Keratinocyte (primary cell): ENCODE measurements at regions not wholly inside any gene's neighbourhood (a gene's known extent, or its start where the extent isn't known, plus 50 kb on each side); places are given as distances from the start of the nearest gene placed in this dataset.

Source experiments
- DNase-seq: peaks from one replicate; pipeline ENCODE4 v3.0.0-alpha.2; 2011; ENCODE audit warnings: low read depth, missing footprints, low spot score
- FAIRE-seq: peaks from 2 replicates; lab custom pipeline; 2011; peaks lifted over from hg19 to GRCh38; lab: Jason Lieb, UNC
- H2AFZ ChIP-seq: 2 replicates; pipeline ENCODE4 v1.6.0; 2012; ENCODE audit warnings: low read length, control low read depth, inconsistent platforms; ENCODE audit not compliant: control insufficient read depth
- H3K27ac ChIP-seq: 2 replicates; pipeline ENCODE4 v1.5.1; 2011; ENCODE audit warnings: low read length; ENCODE audit not compliant: control insufficient read depth, insufficient read depth
- H3K27me3 ChIP-seq: 3 replicates; pipeline ENCODE4 v1.6.0; 2011; ENCODE audit warnings: low read length; ENCODE audit not compliant: control insufficient read depth, insufficient read depth; ENCODE audit errors: extremely low read depth
- H3K36me3 ChIP-seq, 2 experiments: 2 replicates in 1 of 2; 3 replicates in 1 of 2; pipeline ENCODE4 v1.5.1; 2011; ENCODE audit warnings: low read length in 2 of 2, mild to moderate bottlenecking in 1 of 2; ENCODE audit not compliant: control insufficient read depth in 2 of 2, insufficient read depth in 2 of 2; ENCODE audit errors: extremely low read depth in 1 of 2
- H3K4me1 ChIP-seq: 3 replicates; pipeline ENCODE4 v1.5.1; 2011; ENCODE audit warnings: low read length; ENCODE audit not compliant: control insufficient read depth, insufficient read depth; ENCODE audit errors: extremely low read depth
- H3K4me2 ChIP-seq: 3 replicates; pipeline ENCODE4 v1.6.0; 2011; ENCODE audit warnings: low read depth, low read length; ENCODE audit not compliant: control insufficient read depth, insufficient read depth; ENCODE audit errors: extremely low read depth
- H3K4me3 ChIP-seq, 3 experiments: fragments of 200-600 bp in 1 of 3; sonication (generic) in 1 of 3; 2 replicates in 2 of 3; 3 replicates in 1 of 3; pipeline ENCODE4 v1.5.1; 2011 to 2016; ENCODE audit warnings: low read length in 3 of 3, mild to moderate bottlenecking in 3 of 3, control low read depth in 2 of 3, inconsistent platforms in 1 of 3, low read depth in 1 of 3, mixed read lengths in 1 of 3, mixed run types in 1 of 3, moderate library complexity in 1 of 3; ENCODE audit not compliant: control insufficient read depth in 2 of 3, insufficient read depth in 2 of 3; ENCODE audit errors: extremely low read depth in 1 of 3
- H3K79me2 ChIP-seq: 2 replicates; pipeline ENCODE4 v1.6.0; 2012; ENCODE audit warnings: low read length; ENCODE audit not compliant: control insufficient read depth, insufficient read depth
- H3K9ac ChIP-seq: 3 replicates; pipeline ENCODE4 v1.6.0; 2011; ENCODE audit warnings: low read length; ENCODE audit not compliant: control insufficient read depth, insufficient read depth; ENCODE audit errors: extremely low read depth
- H3K9me1 ChIP-seq: 3 replicates; pipeline ENCODE4 v1.6.0; 2011; ENCODE audit warnings: low read length; ENCODE audit not compliant: control insufficient read depth, insufficient read depth; ENCODE audit errors: extremely low read depth
- H3K9me3 ChIP-seq: 2 replicates; pipeline ENCODE4 v1.5.1; 2012; ENCODE audit warnings: low read depth, low read length; ENCODE audit not compliant: control insufficient read depth
- H4K20me1 ChIP-seq: 3 replicates; pipeline ENCODE4 v1.6.0; 2011; ENCODE audit warnings: low read length; ENCODE audit not compliant: control insufficient read depth, insufficient read depth; ENCODE audit errors: extremely low read depth
- EZH2 ChIP-seq: IDR thresholded peaks from one replicate; pipeline ENCODE4 v1.6.1; 2012; ENCODE audit warnings: inconsistent platforms, mild to moderate bottlenecking, low read length, moderate library complexity
- dilution Hi-C: fragments of 300-500 bp; cut with MboI; formaldehyde crosslinking; loops from one replicate; pipeline ENCODE4 v1.7.0; 2020; ENCODE audit warnings: low sequenced_read_pairs; ENCODE audit not compliant: extremely low pct_ligation_motif_present
- TF ChIP-seq, protein P1 (sequence below), 3 experiments: IDR thresholded peaks in 1 of 3; conservative IDR thresholded peaks in 1 of 3; optimal IDR thresholded peaks in 1 of 3; 2 replicates in 2 of 3; 3 replicates in 1 of 3; pipeline versions ENCODE3 to v1.5.1; 2011; ENCODE audit warnings: low read length in 3 of 3, mild to moderate bottlenecking in 3 of 3, moderate library complexity in 2 of 3, control low read depth in 1 of 3, inconsistent platforms in 1 of 3; ENCODE audit not compliant: insufficient read depth in 2 of 3; ENCODE audit errors: extremely low read depth in 1 of 3

GRCh38 chr20:55583036-55583435 lies 422.3 kb downstream of the CBLN4 start:
- no peak overlapping the region for H2AFZ ChIP-seq
- H4K20me1 ChIP-seq, result no peaks in the 10 kb centered on the region
- H3K27me3 ChIP-seq, result no peaks in the 10 kb centered on the region
- FAIRE-seq (no peak), DNase-seq (no peak)
- H3K4me2 ChIP-seq, result no peak overlapping the region
- H3K9me1 ChIP-seq, result no peaks in the 10 kb centered on the region
- dilution Hi-C loops, result no loop called here
- H3K9me3 ChIP-seq, result no peaks in the 10 kb centered on the region
- H3K9ac ChIP-seq, result no peak overlapping the region
- H3K27ac ChIP-seq, result no peak overlapping the region
- no peak overlapping the region for H3K4me3 ChIP-seq
- no peaks in the 10 kb centered on the region for H3K79me2 ChIP-seq
- H3K4me1 ChIP-seq, result no peaks in the 10 kb centered on the region
- TF ChIP-seq, protein P1, sequence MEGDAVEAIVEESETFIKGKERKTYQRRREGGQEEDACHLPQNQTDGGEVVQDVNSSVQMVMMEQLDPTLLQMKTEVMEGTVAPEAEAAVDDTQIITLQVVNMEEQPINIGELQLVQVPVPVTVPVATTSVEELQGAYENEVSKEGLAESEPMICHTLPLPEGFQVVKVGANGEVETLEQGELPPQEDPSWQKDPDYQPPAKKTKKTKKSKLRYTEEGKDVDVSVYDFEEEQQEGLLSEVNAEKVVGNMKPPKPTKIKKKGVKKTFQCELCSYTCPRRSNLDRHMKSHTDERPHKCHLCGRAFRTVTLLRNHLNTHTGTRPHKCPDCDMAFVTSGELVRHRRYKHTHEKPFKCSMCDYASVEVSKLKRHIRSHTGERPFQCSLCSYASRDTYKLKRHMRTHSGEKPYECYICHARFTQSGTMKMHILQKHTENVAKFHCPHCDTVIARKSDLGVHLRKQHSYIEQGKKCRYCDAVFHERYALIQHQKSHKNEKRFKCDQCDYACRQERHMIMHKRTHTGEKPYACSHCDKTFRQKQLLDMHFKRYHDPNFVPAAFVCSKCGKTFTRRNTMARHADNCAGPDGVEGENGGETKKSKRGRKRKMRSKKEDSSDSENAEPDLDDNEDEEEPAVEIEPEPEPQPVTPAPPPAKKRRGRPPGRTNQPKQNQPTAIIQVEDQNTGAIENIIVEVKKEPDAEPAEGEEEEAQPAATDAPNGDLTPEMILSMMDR (optimal IDR thresholded peaks at IDR 0.05 in 1 of 3, IDR thresholded peaks at IDR 0.05 in 1 of 3, conservative IDR thresholded peaks at IDR 0.05 in 1 of 3; ENCODE audit: extremely low read depth in 1 of 3, insufficient read depth in 2 of 3, low read length in 3 of 3), result no peak
- no peak for TF ChIP-seq EZH2
- no peaks in the 10 kb centered on the region for H3K36me3 ChIP-seq

- TF ChIP-seq, protein P1 (optimal IDR thresholded peaks at IDR 0.05 in 1 of 3, IDR thresholded peaks at IDR 0.05 in 1 of 3, conservative IDR thresholded peaks at IDR 0.05 in 1 of 3; ENCODE audit: extremely low read depth in 1 of 3, insufficient read depth in 2 of 3, low read length in 3 of 3), result no peak
- no peak for TF ChIP-seq EZH2
- H3K9me3 ChIP-seq, result no peaks in the 10 kb centered on the region
- DNase-seq, result no peak
- H3K4me3 ChIP-seq, result no peak overlapping the region
- H3K9me1 ChIP-seq, result no peaks in the 10 kb centered on the region
- FAIRE-seq, result no peak
- H4K20me1 ChIP-seq, result no peaks in the 10 kb centered on the region
- H2AFZ ChIP-seq, result no peak overlapping the region
- dilution Hi-C loops, result no loop called here
- no peak overlapping the region for H3K4me2 ChIP-seq
- no peaks in the 10 kb centered on the region for H3K4me1 ChIP-seq
- H3K27me3 ChIP-seq, result no peaks in the 10 kb centered on the region
- H3K27ac ChIP-seq, result no peak overlapping the region
- no peaks in the 10 kb centered on the region for H3K36me3 ChIP-seq
- H3K9ac ChIP-seq, result no peak overlapping the region
- no peaks in the 10 kb centered on the region for H3K79me2 ChIP-seq
Observed at GRCh38 chr20:55582498-55582897, 422.8 kb downstream of the CBLN4 start.
